Esophagus muscularis mucosa (tissue), 4 donors: ENCODE measurements at regions not wholly inside any gene's neighbourhood (a gene's known extent, or its start where the extent isn't known, plus 50 kb on each side); places are given as distances from the start of the nearest gene placed in this dataset.

ENCODE experiments used
- DNase-seq: peaks from one replicate; pipeline ENCODE4 v3.0.0-alpha.2; 2017; ENCODE audit errors: extremely low spot score
- H3K27ac ChIP-seq, 4 donors: fragments of 200-600 bp; sonication (generic); replicated peaks in 1 of 4; 1 replicate in 3 of 4; 2 replicates in 1 of 4; pipeline ENCODE4 v1.5.1; 2016 to 2019; ENCODE audit warnings: mild to moderate bottlenecking in 1 of 4
- H3K27me3 ChIP-seq, 4 donors: fragments of 200-600 bp; sonication (generic); one replicate each; pipeline versions ENCODE4 v1.5.1 to v1.6.0; 2016 to 2019
- H3K36me3 ChIP-seq, 4 donors: fragments of 200-600 bp; sonication (generic); one replicate each; pipeline ENCODE4 v1.5.1; 2016 to 2019
- H3K4me1 ChIP-seq, 4 donors: fragments of 200-600 bp; sonication (generic); one replicate each; pipeline ENCODE4 v1.5.1; 2016 to 2019
- H3K4me3 ChIP-seq, 4 donors: fragments of 200-600 bp; sonication (generic); 1 replicate in 2 of 4; 2 replicates in 2 of 4; pipeline ENCODE4 v1.5.1; 2016 to 2019; ENCODE audit warnings: mild to moderate bottlenecking in 4 of 4, moderate library complexity in 1 of 4
- H3K9me3 ChIP-seq, 4 donors: fragments of 200-600 bp; sonication (generic); 1 replicate in 3 of 4; 2 replicates in 1 of 4; pipeline ENCODE4 v1.5.1; 2016 to 2019
- EP300 ChIP-seq: sonication (generic); formaldehyde crosslinking; IDR thresholded peaks from one replicate; pipeline ENCODE4 v1.6.1; 2017; ENCODE audit warnings: antibody characterized with exemption
- POLR2A ChIP-seq: fragments of 450-650 bp; IDR thresholded peaks from one replicate; pipeline ENCODE4 v1.6.1; 2017; ENCODE audit warnings: antibody characterized with exemption, moderate library complexity, mild to moderate bottlenecking, low read depth
- POLR2AphosphoS5 ChIP-seq, 2 donors: sonication (generic); formaldehyde crosslinking; IDR thresholded peaks; one replicate each; pipeline ENCODE4 v1.6.1; 2017; ENCODE audit warnings: antibody characterized with exemption in 2 of 2
- WGBS: methylation state at CpG from one replicate; pipeline ENCODE4 v1.1.5; 2018; 5-methylcytosine and 5-hydroxymethylcytosine counted together
- intact Hi-C: fragments of 100-400 bp; cut with DNase I; formaldehyde crosslinking; loops from one replicate; pipeline ENCODE4 v1.15.1; 2023
- TF ChIP-seq, protein P1 (sequence below), 3 experiments: fragments of 200-600 bp in 2 of 3; fragments of 450-650 bp in 1 of 3; sonication (generic) in 2 of 3; IDR thresholded peaks; one replicate each; pipeline ENCODE4 v1.5.1; 2017 to 2019; ENCODE audit warnings: antibody characterized with exemption in 3 of 3, mild to moderate bottlenecking in 2 of 3, moderate library complexity in 1 of 3

DNA sequence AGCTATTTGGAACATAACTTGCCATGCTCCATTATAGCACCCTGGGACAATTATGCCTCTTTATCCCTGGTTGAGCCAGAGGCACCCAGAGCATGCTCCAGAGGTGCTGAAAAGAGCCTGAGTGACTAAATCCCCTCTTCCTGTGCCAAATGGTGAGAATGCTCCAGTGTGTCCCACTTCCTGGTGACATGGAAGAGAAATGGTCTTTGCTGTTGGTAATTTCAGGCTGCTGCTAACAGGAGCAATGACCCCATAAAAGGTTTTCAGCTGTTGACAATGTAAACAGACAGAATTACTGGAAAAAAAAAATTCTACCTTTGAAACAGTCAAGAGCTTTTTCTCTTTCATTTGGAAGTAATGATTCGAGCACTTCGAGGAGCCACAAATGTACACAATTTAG, 341.8 kb downstream of the FGF9 start:
- Histone ChIP-seq H3K36me3 (no peaks in the 10 kb centered on the region), H3K27ac (no peak overlapping the region), H3K4me3 (no peak overlapping the region), H3K4me1 (no peaks in the 10 kb centered on the region), H3K9me3 (no peaks in the 10 kb centered on the region), H3K27me3 (no peaks in the 10 kb centered on the region)
- TF ChIP-seq, protein P1, sequence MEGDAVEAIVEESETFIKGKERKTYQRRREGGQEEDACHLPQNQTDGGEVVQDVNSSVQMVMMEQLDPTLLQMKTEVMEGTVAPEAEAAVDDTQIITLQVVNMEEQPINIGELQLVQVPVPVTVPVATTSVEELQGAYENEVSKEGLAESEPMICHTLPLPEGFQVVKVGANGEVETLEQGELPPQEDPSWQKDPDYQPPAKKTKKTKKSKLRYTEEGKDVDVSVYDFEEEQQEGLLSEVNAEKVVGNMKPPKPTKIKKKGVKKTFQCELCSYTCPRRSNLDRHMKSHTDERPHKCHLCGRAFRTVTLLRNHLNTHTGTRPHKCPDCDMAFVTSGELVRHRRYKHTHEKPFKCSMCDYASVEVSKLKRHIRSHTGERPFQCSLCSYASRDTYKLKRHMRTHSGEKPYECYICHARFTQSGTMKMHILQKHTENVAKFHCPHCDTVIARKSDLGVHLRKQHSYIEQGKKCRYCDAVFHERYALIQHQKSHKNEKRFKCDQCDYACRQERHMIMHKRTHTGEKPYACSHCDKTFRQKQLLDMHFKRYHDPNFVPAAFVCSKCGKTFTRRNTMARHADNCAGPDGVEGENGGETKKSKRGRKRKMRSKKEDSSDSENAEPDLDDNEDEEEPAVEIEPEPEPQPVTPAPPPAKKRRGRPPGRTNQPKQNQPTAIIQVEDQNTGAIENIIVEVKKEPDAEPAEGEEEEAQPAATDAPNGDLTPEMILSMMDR (IDR thresholded peaks at IDR 0.05): no peak
- TF ChIP-seq POLR2AphosphoS5 (IDR thresholded peaks at IDR 0.05) (no peak), EP300 (no peak), POLR2A (no peak)
- intact Hi-C loops: no loop called here
- WGBS: 70% methylated on average over 2 of the region's 2 CpGs
- DNase-seq: no peak

DNA sequence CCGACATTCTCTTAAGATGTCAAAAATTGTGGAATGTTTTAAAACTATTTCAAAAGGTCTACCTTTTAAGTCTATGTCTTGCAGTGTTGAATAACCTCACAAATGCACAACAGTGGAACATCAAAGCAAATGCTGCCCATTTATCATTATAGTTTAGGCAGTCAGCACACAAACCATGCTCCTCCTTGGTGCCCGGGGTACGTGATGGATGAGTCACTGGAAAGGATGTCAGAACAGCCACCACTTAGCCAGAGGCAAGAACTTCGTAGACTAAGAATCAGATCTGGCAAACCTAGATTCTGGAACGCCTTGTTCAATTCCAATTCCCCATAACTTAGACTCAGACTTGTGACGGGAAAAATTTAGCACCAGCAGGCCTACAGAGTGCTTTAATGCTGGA, 343.6 kb downstream of the FGF9 start:
- intact Hi-C loops: no loop called here
- no peaks in the 10 kb centered on the region for H3K36me3 ChIP-seq
- H3K9me3 ChIP-seq: no peaks in the 10 kb centered on the region
- H3K4me3 ChIP-seq: no peak overlapping the region
- no peak for DNase-seq
- no peaks in the 10 kb centered on the region for H3K27me3 ChIP-seq
- no peak overlapping the region for H3K27ac ChIP-seq
- WGBS: 55% methylated on average over 6 of the region's 6 CpGs
- H3K4me1 ChIP-seq: no peaks in the 10 kb centered on the region
- TF ChIP-seq POLR2AphosphoS5 (IDR thresholded peaks at IDR 0.05): no peak
- no peak for TF ChIP-seq POLR2A
- TF ChIP-seq EP300: no peak
- TF ChIP-seq, protein P1 (IDR thresholded peaks at IDR 0.05): no peak

DNA sequence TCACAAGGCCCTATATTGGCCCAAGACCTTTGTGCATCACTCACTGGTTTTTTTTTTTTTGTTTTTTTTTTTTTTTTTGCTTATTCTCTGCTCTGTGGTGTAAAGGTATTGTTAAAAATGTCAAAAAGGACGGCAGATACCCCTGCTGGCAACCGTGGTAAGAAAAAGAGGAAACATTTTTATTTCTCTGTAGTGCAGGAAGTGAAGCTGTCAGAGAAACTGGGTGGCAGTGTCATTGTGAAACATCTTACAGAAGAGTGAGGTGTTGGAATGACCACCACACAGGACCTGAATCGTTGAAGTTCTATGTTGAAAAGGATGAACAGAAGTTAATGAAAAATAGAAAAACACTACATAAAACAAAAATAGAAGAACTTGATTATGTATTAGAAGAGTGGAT, 346.4 kb downstream of the FGF9 start:
- WGBS: 44% methylated on average over 3 of the region's 3 CpGs
- no peaks in the 10 kb centered on the region for H3K4me1 ChIP-seq
- no peak for DNase-seq
- H3K27ac ChIP-seq: no peak overlapping the region
- no peaks in the 10 kb centered on the region for H3K36me3 ChIP-seq
- no peak overlapping the region for H3K4me3 ChIP-seq
- H3K9me3 ChIP-seq: no peaks in the 10 kb centered on the region
- TF ChIP-seq POLR2AphosphoS5 (IDR thresholded peaks at IDR 0.05) (no peak), EP300 (no peak), POLR2A (no peak)
- TF ChIP-seq, protein P1 (IDR thresholded peaks at IDR 0.05): no peak
- no peaks in the 10 kb centered on the region for H3K27me3 ChIP-seq
- intact Hi-C loops: no loop called here

DNA sequence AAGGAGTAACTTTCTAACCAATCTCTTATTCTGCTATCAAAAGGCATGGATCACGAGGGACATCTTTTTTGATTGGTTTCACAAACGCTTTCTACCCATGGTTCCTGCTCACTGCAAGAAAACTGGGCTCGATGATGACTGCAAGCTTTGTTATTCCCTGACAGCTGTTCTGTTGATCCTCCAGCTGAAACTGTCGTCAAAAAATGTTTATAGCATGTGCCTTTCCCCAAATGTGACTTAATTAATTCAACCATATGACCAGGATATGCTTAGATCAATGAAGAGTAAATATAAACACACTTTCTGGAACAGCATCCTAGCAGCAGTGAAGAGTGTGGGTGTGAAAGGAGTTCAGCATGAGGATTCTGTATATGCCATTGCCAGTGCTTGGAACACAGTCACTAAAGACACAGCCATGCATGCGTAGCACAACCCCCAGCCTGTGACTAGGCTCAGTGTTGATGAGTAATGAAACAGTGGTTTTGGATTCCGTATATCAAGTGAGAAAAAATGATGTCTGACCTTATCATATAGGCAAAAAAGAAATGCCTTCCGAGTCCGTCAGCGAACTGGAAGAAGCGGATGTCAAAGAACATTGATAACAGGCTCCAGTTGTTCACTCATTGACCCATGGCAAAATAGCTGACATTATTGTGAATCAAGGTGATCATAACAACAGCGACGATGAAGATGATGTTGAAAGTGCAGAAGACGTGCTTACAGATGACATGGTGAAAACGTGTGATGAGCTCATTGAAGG, 347.4 kb downstream of the FGF9 start:
- Histone ChIP-seq H3K36me3 (no peaks in the 10 kb centered on the region), H3K9me3 (no peaks in the 10 kb centered on the region), H3K4me3 (no peak overlapping the region), H3K27me3 (no peaks in the 10 kb centered on the region), H3K27ac (no peak overlapping the region), H3K4me1 (no peaks in the 10 kb centered on the region)
- intact Hi-C loops: no loop called here
- DNase-seq: peak; percentile 31
- 80% methylated on average over 14 of the region's 14 CpGs for WGBS
- TF ChIP-seq, protein P1 (IDR thresholded peaks at IDR 0.05): no peak
- TF ChIP-seq EP300 (no peak), POLR2AphosphoS5 (IDR thresholded peaks at IDR 0.05) (no peak), POLR2A (no peak)

DNA sequence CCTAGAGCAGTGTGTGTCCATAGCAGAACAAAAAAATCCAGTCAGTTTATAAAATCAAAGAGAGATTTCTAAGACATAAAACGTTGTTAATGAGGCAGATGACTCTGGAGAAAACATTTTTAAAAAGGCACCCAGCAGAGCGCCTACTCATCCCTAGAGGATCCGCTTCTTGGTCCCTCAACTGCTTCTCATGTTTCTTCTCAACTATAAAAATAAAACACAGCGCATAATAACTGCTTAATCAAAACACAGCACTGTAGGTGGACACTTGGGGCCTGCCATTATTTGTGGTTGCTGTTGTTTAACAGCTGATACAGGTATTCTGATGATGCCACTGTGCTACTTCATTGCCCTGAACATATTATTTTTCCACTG, 347.9 kb downstream of the FGF9 start:
- no peak overlapping the region for H3K27ac ChIP-seq
- intact Hi-C loops: no loop called here
- TF ChIP-seq POLR2AphosphoS5 (IDR thresholded peaks at IDR 0.05): no peak
- TF ChIP-seq, protein P1 (IDR thresholded peaks at IDR 0.05): no peak
- TF ChIP-seq EP300: no peak
- no peak for TF ChIP-seq POLR2A

More for the DNA sequence above, 347.9 kb downstream of the FGF9 start:
- no peaks in the 10 kb centered on the region for H3K4me1 ChIP-seq
- no peak overlapping the region for H3K4me3 ChIP-seq
- peak; percentile 62 for DNase-seq
- no peaks in the 10 kb centered on the region for H3K27me3 ChIP-seq
- no peaks in the 10 kb centered on the region for H3K36me3 ChIP-seq
- no peaks in the 10 kb centered on the region for H3K9me3 ChIP-seq
- 86% methylated on average over 4 of the region's 4 CpGs for WGBS
